ENCODE measurements at regions not wholly inside any gene's neighbourhood (a gene's known extent, or its start where the extent isn't known, plus 50 kb on each side); places are given as distances from the start of the nearest gene placed in this dataset.
"Not testable (repeated sequence)": the region's sequence is repeated elsewhere in the genome, so short reads cannot be mapped to it uniquely, and the experiment has no call there.

GRCh38 chr17:20774472-20775135, 195.1 kb downstream of the CDRT15L2 start:
- DNase-seq = no peak

- no peak for DNase-seq
These were observed 195.8 kb downstream of the CDRT15L2 start for GRCh38 chr17:20775331-20775730.

GRCh38 chr17:20779521-20779920, 200.0 kb downstream of the CDRT15L2 start:
- DNase-seq = no peak

- no peak for DNase-seq
These were observed 201.7 kb downstream of the CDRT15L2 start for GRCh38 chr17:20781260-20781659.

GRCh38 chr17:20781869-20782268, 202.3 kb downstream of the CDRT15L2 start:
- not testable (repeated sequence) for DNase-seq

GRCh38 chr17:20783091-20783490, 203.6 kb downstream of the CDRT15L2 start:
- DNase-seq = no peak

- no peak for DNase-seq
These were observed 204.7 kb downstream of the CDRT15L2 start for GRCh38 chr17:20784100-20784665.

- DNase-seq = no peak
These were observed 207.8 kb downstream of the CDRT15L2 start for GRCh38 chr17:20787281-20787680.

- no peak for DNase-seq
These were observed 212.1 kb downstream of the CDRT15L2 start for GRCh38 chr17:20791626-20792025.

GRCh38 chr17:20794532-20794931, 215.0 kb downstream of the CDRT15L2 start:
- DNase-seq = not testable (repeated sequence)

GRCh38 chr17:20797292-20797691, 217.8 kb downstream of the CDRT15L2 start:
- DNase-seq = peak in 1 of 2 donors; percentile 24

GRCh38 chr17:20800146-20800545, 220.6 kb downstream of the CDRT15L2 start:
- DNase-seq = no peak

GRCh38 chr17:20805751-20806150, 226.2 kb downstream of the CDRT15L2 start:
- no peak for DNase-seq

- DNase-seq = not testable (repeated sequence)
These were observed 228.0 kb downstream of the CDRT15L2 start for GRCh38 chr17:20807566-20807965.

GRCh38 chr17:20815410-20815809, 227.4 kb downstream of the USP22 start:
- DNase-seq = not testable (repeated sequence)

GRCh38 chr17:20823905-20824304, 218.9 kb downstream of the USP22 start:
- no peak for DNase-seq

- no peak for DNase-seq
These were observed 217.3 kb downstream of the USP22 start for GRCh38 chr17:20825539-20825938.

GRCh38 chr17:20840453-20840852, 202.4 kb downstream of the USP22 start:
- DNase-seq = not testable (repeated sequence)

- DNase-seq = not testable (repeated sequence)
These were observed 201.6 kb downstream of the USP22 start for GRCh38 chr17:20840987-20841865.

GRCh38 chr17:20842012-20842411, 200.8 kb downstream of the USP22 start:
- DNase-seq = not testable (repeated sequence)

- not testable (repeated sequence) for DNase-seq
These were observed 199.6 kb downstream of the USP22 start for GRCh38 chr17:20843261-20843660.

- peak; percentile 39 for DNase-seq
These were observed 198.8 kb downstream of the USP22 start for GRCh38 chr17:20843799-20844553.

Data from CD4-positive, alpha-beta T cell treated with Interleukin-4 for 1 hour (primary cell).